Neuronal stem cell (in vitro differentiated cells): ENCODE measurements at regions not wholly inside any gene's neighbourhood (a gene's known extent, or its start where the extent isn't known, plus 50 kb on each side); places are given as distances from the start of the nearest gene placed in this dataset.
"Not testable (repeated sequence)": the region's sequence is repeated elsewhere in the genome, so short reads cannot be mapped to it uniquely, and the experiment has no call there.

Source experiments
- DNase-seq: peaks from one replicate; pipeline ENCODE4 v3.0.0-alpha.2; 2013; ENCODE audit warnings: low spot score
- H2AFZ ChIP-seq: one replicate; pipeline ENCODE4 v1.6.1; 2013; ENCODE audit warnings: mild to moderate bottlenecking, low read length, inconsistent platforms
- H2AK5ac ChIP-seq: 2 replicates; pipeline ENCODE4 v1.6.1; 2013; ENCODE audit warnings: low read depth, mild to moderate bottlenecking, inconsistent platforms, low read length, moderate library complexity, mixed read lengths
- H2BK120ac ChIP-seq: 2 replicates; pipeline ENCODE4 v1.6.1; 2013; ENCODE audit warnings: low read depth, mild to moderate bottlenecking, inconsistent platforms, low read length, moderate library complexity, mixed read lengths
- H2BK12ac ChIP-seq: one replicate; pipeline ENCODE4 v1.6.1; 2013; ENCODE audit warnings: low read length, inconsistent platforms
- H2BK15ac ChIP-seq: 2 replicates; pipeline ENCODE4 v1.6.1; 2013; ENCODE audit warnings: mild to moderate bottlenecking, low read length, inconsistent platforms, mixed read lengths
- H2BK5ac ChIP-seq: one replicate; pipeline ENCODE4 v1.6.1; 2013; ENCODE audit warnings: inconsistent platforms, mild to moderate bottlenecking, low read length, moderate library complexity
- H3K14ac ChIP-seq: one replicate; pipeline ENCODE4 v1.6.1; 2013; ENCODE audit warnings: low read length, inconsistent platforms
- H3K18ac ChIP-seq: 2 replicates; pipeline ENCODE4 v1.6.1; 2013; ENCODE audit warnings: low read length, inconsistent platforms
- H3K23ac ChIP-seq: 2 replicates; pipeline ENCODE4 v1.6.1; 2013; ENCODE audit warnings: low read depth, mild to moderate bottlenecking, mixed read lengths, low read length, inconsistent platforms; ENCODE audit not compliant: poor library complexity
- H3K27ac ChIP-seq: replicated peaks from 3 replicates; pipeline ENCODE4 v1.5.1; 2013; ENCODE audit warnings: low read length, inconsistent platforms
- H3K27me3 ChIP-seq, 3 experiments: 2 replicates each; pipeline ENCODE4 v1.6.1; 2013; ENCODE audit warnings: low read length in 3 of 3, mild to moderate bottlenecking in 2 of 3, inconsistent platforms in 1 of 3, low read depth in 1 of 3, mixed read lengths in 1 of 3, moderate library complexity in 1 of 3; ENCODE audit not compliant: control insufficient read depth in 3 of 3, insufficient read depth in 3 of 3
- H3K36me3 ChIP-seq, 2 donors: replicated peaks in 1 of 2; 2 replicates each; pipeline ENCODE4 v1.6.1; 2013; ENCODE audit warnings: low read length in 2 of 2; ENCODE audit not compliant: control insufficient read depth in 2 of 2, insufficient read depth in 2 of 2
- H3K4ac ChIP-seq: 2 replicates; pipeline ENCODE4 v1.6.1; 2013; ENCODE audit warnings: inconsistent platforms, mild to moderate bottlenecking, low read length, moderate library complexity
- H3K4me1 ChIP-seq, 2 donors: 1 replicate in 1 of 2; 2 replicates in 1 of 2; pipeline ENCODE4 v1.6.1; 2013; ENCODE audit warnings: low read length in 2 of 2, low read depth in 1 of 2; ENCODE audit not compliant: control insufficient read depth in 2 of 2, insufficient read depth in 1 of 2
- H3K4me2 ChIP-seq: one replicate; pipeline ENCODE4 v1.6.1; 2013; ENCODE audit warnings: mild to moderate bottlenecking, low read length, inconsistent platforms; ENCODE audit not compliant: insufficient read depth, poor library complexity, severe bottlenecking
- H3K4me3 ChIP-seq, 2 donors: 2 replicates each; pipeline ENCODE4 v1.5.1; 2013; ENCODE audit warnings: low read length in 2 of 2, mild to moderate bottlenecking in 2 of 2, inconsistent platforms in 1 of 2, moderate library complexity in 1 of 2
- H3K79me1 ChIP-seq: one replicate; pipeline ENCODE4 v1.6.1; 2013; ENCODE audit warnings: low read depth, mild to moderate bottlenecking, inconsistent platforms, low read length, moderate library complexity
- H3K9ac ChIP-seq: one replicate; pipeline ENCODE4 v1.6.1; 2013; ENCODE audit warnings: mild to moderate bottlenecking, low read depth, low read length, inconsistent platforms; ENCODE audit not compliant: poor library complexity
- H3K9me3 ChIP-seq, 2 donors: replicated peaks in 1 of 2; 2 replicates each; pipeline versions ENCODE3 to v1.6.1; 2013; ENCODE audit warnings: low read length in 2 of 2, mild to moderate bottlenecking in 2 of 2, inconsistent platforms in 1 of 2, low read depth in 1 of 2, mixed read lengths in 1 of 2, moderate library complexity in 1 of 2; ENCODE audit not compliant: control insufficient read depth in 2 of 2, insufficient read depth in 1 of 2
- H4K8ac ChIP-seq: one replicate; pipeline ENCODE4 v1.6.1; 2013; ENCODE audit warnings: low read depth, mild to moderate bottlenecking, inconsistent platforms, low read length, moderate library complexity
- H4K91ac ChIP-seq: one replicate; pipeline ENCODE4 v1.6.1; 2013; ENCODE audit warnings: low read length, low read depth, mild to moderate bottlenecking, inconsistent platforms; ENCODE audit not compliant: poor library complexity
- WGBS, 2 donors: extraction: QIAGEN DNeasy Blood & Tissue Kit; methylation state at CpG; one replicate each; pipeline ENCODE4 v1.1.7; 2013; ENCODE audit warnings: missing lambda C conversion rate in 2 of 2, mixed read lengths in 1 of 2; ENCODE audit not compliant: insufficient read length in 2 of 2, insufficient replicate concordance in 1 of 2; ENCODE audit errors: extremely low coverage in 2 of 2; 5-methylcytosine and 5-hydroxymethylcytosine counted together

DNA sequence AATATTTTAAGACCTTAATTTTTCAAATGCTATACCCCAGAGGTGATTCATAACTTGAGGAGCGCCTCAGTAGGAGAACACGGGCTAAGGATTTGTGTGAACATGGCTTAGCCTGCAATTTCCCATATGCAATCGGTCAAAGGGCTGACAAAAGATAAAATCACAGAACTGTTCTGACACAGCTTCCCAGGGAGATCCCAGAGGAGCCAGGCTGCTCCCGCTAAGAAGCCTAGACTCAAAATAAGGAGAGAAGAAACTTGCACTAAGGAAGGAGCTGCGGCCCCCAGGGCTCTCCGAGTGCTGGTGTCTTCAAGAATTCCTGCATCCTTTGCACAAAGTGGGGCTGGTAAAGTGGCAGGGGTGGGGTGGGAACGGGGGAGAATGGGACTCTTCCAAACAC lies 106.3 kb upstream of the DLG1 start:
- Histone ChIP-seq H2BK15ac (no peak overlapping the region), H2BK5ac (no peak overlapping the region), H3K79me1 (no peaks in the 10 kb centered on the region), H2AK5ac (no peak overlapping the region), H3K36me3 (no peaks in the 10 kb centered on the region), H3K9ac (no peak overlapping the region), H3K4me2 (no peak overlapping the region), H2BK120ac (no peak overlapping the region), H3K27me3 (peaks cover 0 to 4% (median 0%) of the 10 kb centered on the region in 3 experiments), H3K23ac (no peak overlapping the region), H3K4ac (no peak overlapping the region), H4K8ac (no peak overlapping the region), H3K18ac (no peak overlapping the region), H3K14ac (no peak overlapping the region), H2BK12ac (no peak overlapping the region), H4K91ac (no peak overlapping the region), H3K4me3 (no peak overlapping the region), H2AFZ (no peak overlapping the region), H3K4me1 (peaks cover 0 to 9% of the 10 kb centered on the region in 2 donors), H3K27ac (no peak overlapping the region), H3K9me3 (peaks cover 5% of the 10 kb centered on the region in 2 donors)
- DNase-seq = no peak
- no CpG with 5 or more reads among the region's 7 CpGs for WGBS, 2 donors

DNA sequence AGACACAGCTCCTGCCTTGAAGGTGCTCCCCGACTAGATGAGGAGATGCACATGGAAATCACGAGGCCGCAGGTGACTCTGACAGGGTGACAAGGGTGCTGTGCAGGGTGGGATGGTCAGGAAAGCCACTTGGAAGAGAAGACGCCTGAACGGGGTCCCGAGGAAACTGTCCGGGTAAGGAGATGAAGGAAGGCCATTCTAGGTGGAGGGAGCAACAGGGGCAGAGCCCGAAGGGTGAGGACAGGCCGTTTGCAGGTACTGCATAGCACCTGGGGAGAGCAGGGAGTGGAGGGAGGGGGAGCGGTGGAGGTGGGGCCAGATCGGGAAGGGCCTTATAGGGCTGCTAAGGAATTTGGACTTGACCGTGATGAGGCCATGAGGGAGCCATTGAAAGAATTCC lies 105.6 kb upstream of the DLG1 start:
- no peak overlapping the region for H2AK5ac ChIP-seq
- no peak overlapping the region for H3K4me2 ChIP-seq
- H3K27ac ChIP-seq = no peak overlapping the region
- no peak overlapping the region for H3K18ac ChIP-seq
- DNase-seq = no peak
- H2BK12ac ChIP-seq = peak overlapping the region; percentile 18
- H3K4me1 ChIP-seq = peaks cover 0 to 10% of the 10 kb centered on the region in 2 donors
- H3K14ac ChIP-seq = no peak overlapping the region
- H2BK15ac ChIP-seq = no peak overlapping the region
- no peak overlapping the region for H3K9ac ChIP-seq
- peaks cover 0 to 4% (median 0%) of the 10 kb centered on the region in 3 experiments for H3K27me3 ChIP-seq
- H3K79me1 ChIP-seq = no peaks in the 10 kb centered on the region
- H3K9me3 ChIP-seq = no peaks in the 10 kb centered on the region
- H2BK120ac ChIP-seq = no peak overlapping the region
- no CpG with 5 or more reads among the region's 12 CpGs for WGBS, 2 donors
- no peak overlapping the region for H3K23ac ChIP-seq
- H3K36me3 ChIP-seq = no peaks in the 10 kb centered on the region
- H4K8ac ChIP-seq = no peak overlapping the region
- H2AFZ ChIP-seq = no peak overlapping the region
- H3K4me3 ChIP-seq = no peak overlapping the region
- H3K4ac ChIP-seq = no peak overlapping the region
- no peak overlapping the region for H4K91ac ChIP-seq
- no peak overlapping the region for H2BK5ac ChIP-seq

DNA sequence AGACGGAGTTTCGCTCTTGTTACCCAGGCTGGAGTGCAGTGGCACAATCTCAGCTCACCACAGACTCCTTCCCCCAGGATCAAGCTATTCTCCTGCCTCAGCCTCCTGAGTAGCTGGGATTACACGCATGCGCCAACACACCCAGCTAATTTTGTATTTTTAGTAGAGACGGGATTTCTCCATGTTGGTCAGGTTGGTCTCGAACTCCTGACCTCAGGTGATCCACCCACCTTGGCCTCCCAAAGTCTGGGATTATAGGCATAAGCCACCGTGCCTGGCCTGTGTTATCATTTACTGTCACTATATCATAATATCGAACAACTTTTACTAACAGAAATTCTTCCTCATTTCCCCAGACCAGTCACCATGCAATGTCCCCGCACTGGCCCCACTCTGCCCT lies 104.0 kb upstream of the DLG1 start:
- not testable (repeated sequence) for H2BK15ac ChIP-seq, H3K36me3 ChIP-seq, H4K8ac ChIP-seq, H3K4me1 ChIP-seq, H3K79me1 ChIP-seq, DNase-seq, H2AFZ ChIP-seq, H3K23ac ChIP-seq, H3K27me3 ChIP-seq, H2BK12ac ChIP-seq, H3K18ac ChIP-seq, H3K9ac ChIP-seq, H3K4me2 ChIP-seq, H3K4me3 ChIP-seq, H3K4ac ChIP-seq, H2BK120ac ChIP-seq, H3K9me3 ChIP-seq, H2BK5ac ChIP-seq, H2AK5ac ChIP-seq, H3K27ac ChIP-seq, H3K14ac ChIP-seq, H4K91ac ChIP-seq
- WGBS, 2 donors = no CpG with 5 or more reads among the region's 9 CpGs

GRCh38 chr3:197399486-197399885 lies 101.1 kb upstream of the DLG1 start:
- H3K4me1 ChIP-seq = peaks cover 0 to 2% of the 10 kb centered on the region in 2 donors
- no peak overlapping the region for H3K4me2 ChIP-seq
- H2BK5ac ChIP-seq = peak overlapping the region; percentile 0
- H2BK15ac ChIP-seq = no peak overlapping the region
- H3K4ac ChIP-seq = no peak overlapping the region
- no peak overlapping the region for H2AFZ ChIP-seq
- no peak overlapping the region for H3K9ac ChIP-seq
- H2BK12ac ChIP-seq = no peak overlapping the region
- no peak overlapping the region for H2BK120ac ChIP-seq
- no peak overlapping the region for H3K23ac ChIP-seq
- no peaks in the 10 kb centered on the region for H3K9me3 ChIP-seq
- no peak overlapping the region for H3K4me3 ChIP-seq
- no peaks in the 10 kb centered on the region for H3K36me3 ChIP-seq
- WGBS, 2 donors = no CpG with 5 or more reads among the region's 4 CpGs
- no peak overlapping the region for H4K91ac ChIP-seq
- no peak overlapping the region for H3K18ac ChIP-seq
- DNase-seq = no peak
- H2AK5ac ChIP-seq = no peak overlapping the region
- no peak overlapping the region for H3K27ac ChIP-seq
- no peaks in the 10 kb centered on the region for H3K79me1 ChIP-seq
- H3K14ac ChIP-seq = no peak overlapping the region
- H3K27me3 ChIP-seq = peaks cover 0 to 4% (median 0%) of the 10 kb centered on the region in 3 experiments
- no peak overlapping the region for H4K8ac ChIP-seq
